ENCODE measurements at regions not wholly inside any gene's neighbourhood (a gene's known extent, or its start where the extent isn't known, plus 50 kb on each side); places are given as distances from the start of the nearest gene placed in this dataset.

DNA sequence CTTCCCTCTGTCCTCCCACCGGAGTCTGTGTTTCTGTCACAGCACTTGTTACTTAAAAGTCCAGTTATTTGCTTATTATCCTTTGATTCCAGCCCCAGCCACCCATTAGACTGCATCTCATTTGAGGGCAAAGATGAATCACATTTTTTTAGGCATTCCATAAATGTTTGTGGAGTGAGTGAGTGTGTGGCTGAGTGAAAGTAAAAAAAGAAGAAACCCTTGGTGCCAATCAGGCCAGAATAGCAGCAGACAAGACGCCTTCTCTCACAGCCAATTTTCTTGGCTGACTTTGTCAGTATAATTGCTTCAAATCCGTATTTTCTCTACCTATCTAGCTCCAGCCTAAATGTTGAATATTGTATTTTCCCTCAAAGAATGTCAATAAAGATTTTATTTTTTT, 613.0 kb upstream of the WWC1 start:
- H3K36me3 ChIP-seq (ENCODE audit: control insufficient read depth, insufficient read depth, low read length), result no peaks in the 10 kb centered on the region
- no peak for DNase-seq (ENCODE audit: extremely low read depth, insufficient read length)
- H3K27me3 ChIP-seq (replicated peaks; ENCODE audit: control insufficient read depth, insufficient read depth, low read length), result no peaks in the 10 kb centered on the region
- H3K4me3 ChIP-seq (replicated peaks; ENCODE audit: low read depth, low read length), result no peak overlapping the region
- TF ChIP-seq, protein P1, sequence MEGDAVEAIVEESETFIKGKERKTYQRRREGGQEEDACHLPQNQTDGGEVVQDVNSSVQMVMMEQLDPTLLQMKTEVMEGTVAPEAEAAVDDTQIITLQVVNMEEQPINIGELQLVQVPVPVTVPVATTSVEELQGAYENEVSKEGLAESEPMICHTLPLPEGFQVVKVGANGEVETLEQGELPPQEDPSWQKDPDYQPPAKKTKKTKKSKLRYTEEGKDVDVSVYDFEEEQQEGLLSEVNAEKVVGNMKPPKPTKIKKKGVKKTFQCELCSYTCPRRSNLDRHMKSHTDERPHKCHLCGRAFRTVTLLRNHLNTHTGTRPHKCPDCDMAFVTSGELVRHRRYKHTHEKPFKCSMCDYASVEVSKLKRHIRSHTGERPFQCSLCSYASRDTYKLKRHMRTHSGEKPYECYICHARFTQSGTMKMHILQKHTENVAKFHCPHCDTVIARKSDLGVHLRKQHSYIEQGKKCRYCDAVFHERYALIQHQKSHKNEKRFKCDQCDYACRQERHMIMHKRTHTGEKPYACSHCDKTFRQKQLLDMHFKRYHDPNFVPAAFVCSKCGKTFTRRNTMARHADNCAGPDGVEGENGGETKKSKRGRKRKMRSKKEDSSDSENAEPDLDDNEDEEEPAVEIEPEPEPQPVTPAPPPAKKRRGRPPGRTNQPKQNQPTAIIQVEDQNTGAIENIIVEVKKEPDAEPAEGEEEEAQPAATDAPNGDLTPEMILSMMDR (IDR thresholded peaks at IDR 0.05; ENCODE audit: insufficient read depth, low read length, poor library complexity, severe bottlenecking), result no peak

DNA sequence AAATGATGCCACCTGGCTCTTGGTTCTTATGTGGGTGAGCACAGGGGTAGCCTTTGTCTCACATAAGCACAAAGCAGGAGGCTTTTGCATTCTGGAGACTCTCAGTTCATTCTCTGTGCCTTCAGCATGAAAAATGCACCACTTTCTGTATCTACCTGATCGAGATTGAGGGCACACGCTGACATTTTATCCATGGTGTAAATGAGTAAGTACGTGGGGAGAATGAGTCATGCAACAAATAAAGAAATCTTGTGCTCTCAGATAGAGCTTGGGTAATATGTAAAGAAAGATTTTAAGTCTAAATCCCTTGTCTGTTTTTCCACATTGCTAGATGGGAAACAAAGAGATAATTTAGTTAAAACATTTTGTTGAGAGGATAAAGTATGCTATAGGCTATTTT, 607.2 kb upstream of the WWC1 start:
- Histone ChIP-seq H3K4me3 (replicated peaks; ENCODE audit: low read depth, low read length) (no peak overlapping the region), H3K27me3 (replicated peaks; ENCODE audit: control insufficient read depth, insufficient read depth, low read length) (no peaks in the 10 kb centered on the region), H3K36me3 (ENCODE audit: control insufficient read depth, insufficient read depth, low read length) (no peaks in the 10 kb centered on the region)
- DNase-seq (ENCODE audit: extremely low read depth, insufficient read length), result no peak
- TF ChIP-seq, protein P1 (IDR thresholded peaks at IDR 0.05; ENCODE audit: insufficient read depth, low read length, poor library complexity, severe bottlenecking), result no peak

DNA sequence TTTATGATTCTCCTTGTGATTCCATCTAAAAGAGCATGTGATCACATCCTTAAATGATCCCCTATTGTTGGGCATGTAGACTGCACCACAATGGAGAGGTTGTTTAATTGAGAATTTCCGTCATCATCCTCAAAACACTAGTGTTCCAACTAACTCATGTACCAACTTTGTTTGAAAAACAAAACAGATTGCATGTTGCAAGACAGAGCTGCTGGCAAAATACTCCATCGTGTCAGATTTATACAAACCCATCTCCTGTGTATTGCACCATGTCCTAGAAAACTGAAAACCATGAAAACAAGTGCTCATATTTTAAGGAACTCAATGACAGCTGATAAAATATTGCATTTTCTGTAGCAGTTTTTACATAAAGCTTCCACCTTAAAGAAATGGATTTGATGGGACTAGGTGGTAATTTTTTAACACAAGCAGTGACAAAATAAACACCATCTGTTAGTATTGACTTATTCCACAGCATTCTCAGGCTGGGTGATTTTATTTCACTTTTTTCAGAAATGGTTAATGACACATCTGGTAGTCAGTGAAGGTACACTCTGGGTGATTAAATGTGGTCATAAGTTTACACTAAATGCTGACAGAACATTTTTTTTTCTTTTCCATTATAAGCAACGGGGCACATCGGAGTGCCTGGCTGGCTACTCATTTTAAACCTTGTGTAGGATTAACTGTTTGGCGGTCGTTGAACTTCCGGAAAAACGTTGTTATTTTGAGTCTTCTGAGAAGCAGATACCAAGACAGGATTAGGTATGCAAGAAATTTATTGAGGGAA, 602.9 kb upstream of the WWC1 start:
- Histone ChIP-seq H3K36me3 (ENCODE audit: control insufficient read depth, insufficient read depth, low read length) (no peaks in the 10 kb centered on the region), H3K4me3 (replicated peaks; ENCODE audit: low read depth, low read length) (no peak overlapping the region), H3K27me3 (replicated peaks; ENCODE audit: control insufficient read depth, insufficient read depth, low read length) (no peaks in the 10 kb centered on the region)
- TF ChIP-seq, protein P1 (IDR thresholded peaks at IDR 0.05; ENCODE audit: insufficient read depth, low read length, poor library complexity, severe bottlenecking), result no peak
- no peak for DNase-seq (ENCODE audit: extremely low read depth, insufficient read length)

DNA sequence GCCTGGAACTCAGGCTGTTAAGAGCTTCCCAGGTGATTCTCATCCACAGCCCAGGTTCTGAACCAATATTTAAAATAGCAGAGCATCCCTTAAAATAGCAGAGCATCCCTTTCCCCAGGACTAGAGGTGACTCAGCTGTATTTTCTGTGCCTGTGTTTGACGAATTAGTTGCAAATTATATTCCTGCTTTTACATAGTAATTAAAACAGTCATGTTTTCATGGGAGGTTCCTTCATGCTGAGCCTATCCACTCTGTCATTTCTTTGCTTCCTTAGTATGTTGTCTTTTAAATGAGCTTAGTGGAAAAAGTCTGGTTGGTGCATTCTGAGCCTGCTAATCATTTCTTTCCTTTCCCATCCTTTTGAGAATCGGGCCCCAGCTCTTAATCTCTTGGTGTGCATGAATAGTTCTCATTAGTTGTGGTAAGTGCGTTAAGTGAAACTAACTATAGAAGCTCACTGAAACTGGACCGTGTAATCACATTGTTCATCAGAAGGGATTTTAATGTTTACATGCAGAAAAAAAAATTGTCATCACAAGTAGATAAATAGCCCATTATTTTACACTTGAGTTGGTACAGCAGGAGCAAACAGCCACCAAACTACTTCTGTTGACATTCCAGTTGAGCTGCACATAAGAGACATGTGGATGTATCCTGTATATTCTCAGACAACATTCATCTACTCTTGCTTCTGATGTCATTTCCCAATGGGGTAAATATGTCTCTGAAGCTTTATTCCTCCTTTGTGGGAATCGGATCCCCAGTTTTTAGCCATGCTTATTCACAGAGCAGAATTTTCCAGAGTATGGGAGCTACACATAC, 596.9 kb upstream of the WWC1 start:
- Histone ChIP-seq H3K4me3 (replicated peaks; ENCODE audit: low read depth, low read length) (no peak overlapping the region), H3K27me3 (replicated peaks; ENCODE audit: control insufficient read depth, insufficient read depth, low read length) (no peaks in the 10 kb centered on the region), H3K36me3 (ENCODE audit: control insufficient read depth, insufficient read depth, low read length) (no peaks in the 10 kb centered on the region)
- no peak for DNase-seq (ENCODE audit: extremely low read depth, insufficient read length)
- TF ChIP-seq, protein P1 (IDR thresholded peaks at IDR 0.05; ENCODE audit: insufficient read depth, low read length, poor library complexity, severe bottlenecking), result no peak

DNA sequence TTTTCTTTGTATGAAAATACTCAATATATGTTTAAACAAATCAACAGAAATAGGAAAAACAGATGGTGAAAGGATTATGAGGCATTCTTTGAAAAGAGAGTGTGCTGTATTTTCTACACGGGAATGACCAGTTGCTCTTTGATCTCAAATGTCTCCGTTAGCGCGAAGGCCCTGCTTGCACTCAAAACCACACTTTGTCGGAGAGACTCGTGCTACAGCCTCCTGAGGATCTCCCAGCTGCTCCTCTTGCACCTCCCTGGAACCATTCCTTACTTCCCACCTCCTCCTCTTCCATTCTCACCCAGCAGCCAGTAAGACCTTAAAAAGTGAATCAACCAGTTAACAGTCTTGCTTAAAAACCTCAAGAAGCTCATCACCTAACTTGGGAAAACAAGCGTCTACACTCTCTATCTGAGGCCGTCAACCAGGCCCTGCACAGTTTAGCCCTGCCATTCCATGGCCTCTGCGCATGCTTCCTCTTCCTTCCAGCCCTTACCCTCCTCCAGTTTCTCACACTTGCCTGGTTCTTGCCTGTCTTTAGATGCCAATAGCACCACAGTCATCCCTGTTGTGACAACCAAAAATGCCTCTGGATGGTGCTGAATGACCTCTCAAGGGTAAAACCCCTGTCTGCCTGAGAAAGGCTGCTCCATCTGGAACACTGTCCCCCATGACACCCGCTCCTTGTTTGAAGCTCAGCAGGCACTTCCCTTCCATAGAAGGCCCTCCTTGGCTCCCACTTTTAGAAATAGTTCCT, 594.7 kb upstream of the WWC1 start:
- H3K4me3 ChIP-seq (replicated peaks; ENCODE audit: low read depth, low read length), result no peak overlapping the region
- no peaks in the 10 kb centered on the region for H3K27me3 ChIP-seq (replicated peaks; ENCODE audit: control insufficient read depth, insufficient read depth, low read length)
- DNase-seq (ENCODE audit: extremely low read depth, insufficient read length), result no peak
- H3K36me3 ChIP-seq (ENCODE audit: control insufficient read depth, insufficient read depth, low read length), result no peaks in the 10 kb centered on the region
- TF ChIP-seq, protein P1 (IDR thresholded peaks at IDR 0.05; ENCODE audit: insufficient read depth, low read length, poor library complexity, severe bottlenecking), result no peak
